ENCODE measurements at regions not wholly inside any gene's neighbourhood (a gene's known extent, or its start where the extent isn't known, plus 50 kb on each side); places are given as distances from the start of the nearest gene placed in this dataset.
A peak's percentile ranks its signal among the peaks of the same experiment; 100 is the strongest.

GRCh38 chr21:28444557-28444956, 548.1 kb downstream of the LTN1 start:
- Histone ChIP-seq H3K36me3 (ENCODE audit: control insufficient read depth in 1 of 2, insufficient read depth in 2 of 2, low read length in 1 of 2) (no peaks in the 10 kb centered on the region), H3K9me3 (ENCODE audit: control insufficient read depth, low read length) (no peaks in the 10 kb centered on the region), H3K4me1 (ENCODE audit: control insufficient read depth in 1 of 2, insufficient read depth in 2 of 2, low read length in 2 of 2) (no peaks in the 10 kb centered on the region), H3K27me3 (ENCODE audit: control insufficient read depth in 1 of 2, insufficient read depth in 2 of 2, low read length in 1 of 2) (no peaks in the 10 kb centered on the region), H3K27ac (ENCODE audit: low read depth in 1 of 2, low read length in 2 of 2) (no peak overlapping the region), H3K4me3 (ENCODE audit: low read length in 2 of 2) (no peak overlapping the region)
- intact Hi-C loops (cut with DNase I): no loop called here
- ATAC-seq (ENCODE audit: low FRiP score) (peak; percentile 63), DNase-seq (no peak)

DNA sequence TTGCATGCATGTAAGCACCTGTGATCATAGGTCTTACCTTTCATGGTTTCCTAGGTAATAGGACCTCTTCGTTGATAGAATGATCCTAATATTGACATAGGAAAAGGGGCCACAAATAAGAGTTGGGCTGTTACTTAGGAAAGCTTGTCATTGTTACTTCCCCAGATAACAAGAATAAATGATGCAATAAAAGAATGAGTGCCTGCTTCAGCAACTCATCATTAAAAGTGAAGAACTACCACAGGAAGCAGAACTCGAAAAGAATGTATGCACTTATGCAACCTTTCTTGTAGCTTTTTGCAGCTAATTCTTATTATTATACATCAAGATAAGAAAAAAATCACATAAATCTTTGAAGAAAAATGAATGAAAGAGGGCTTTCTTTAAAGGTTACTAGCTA, 548.6 kb downstream of the LTN1 start:
- no peaks in the 10 kb centered on the region for H3K9me3 ChIP-seq (ENCODE audit: control insufficient read depth, low read length)
- no peak overlapping the region for H3K27ac ChIP-seq (ENCODE audit: low read depth in 1 of 2, low read length in 2 of 2)
- H3K4me1 ChIP-seq (ENCODE audit: control insufficient read depth in 1 of 2, insufficient read depth in 2 of 2, low read length in 2 of 2): no peaks in the 10 kb centered on the region
- H3K27me3 ChIP-seq (ENCODE audit: control insufficient read depth in 1 of 2, insufficient read depth in 2 of 2, low read length in 1 of 2): no peaks in the 10 kb centered on the region
- H3K4me3 ChIP-seq (ENCODE audit: low read length in 2 of 2): no peak overlapping the region
- 58 to 64% methylated on average over 2 of the region's 2 CpGs for WGBS, 2 donors
- no peak for ATAC-seq (ENCODE audit: low FRiP score)
- intact Hi-C loops (cut with DNase I): no loop called here
- no peaks in the 10 kb centered on the region for H3K36me3 ChIP-seq (ENCODE audit: control insufficient read depth in 1 of 2, insufficient read depth in 2 of 2, low read length in 1 of 2)
- no peak for DNase-seq

GRCh38 chr21:28442624-28443023, 550.1 kb downstream of the LTN1 start:
- DNase-seq: no peak
- H3K36me3 ChIP-seq (ENCODE audit: control insufficient read depth in 1 of 2, insufficient read depth in 2 of 2, low read length in 1 of 2): no peaks in the 10 kb centered on the region
- no peaks in the 10 kb centered on the region for H3K9me3 ChIP-seq (ENCODE audit: control insufficient read depth, low read length)
- no peak overlapping the region for H3K4me3 ChIP-seq (ENCODE audit: low read length in 2 of 2)
- no peak for ATAC-seq (ENCODE audit: low FRiP score)
- H3K27me3 ChIP-seq (ENCODE audit: control insufficient read depth in 1 of 2, insufficient read depth in 2 of 2, low read length in 1 of 2): no peaks in the 10 kb centered on the region
- no peak overlapping the region for H3K27ac ChIP-seq (ENCODE audit: low read depth in 1 of 2, low read length in 2 of 2)
- intact Hi-C loops (cut with DNase I): no loop called here
- H3K4me1 ChIP-seq (ENCODE audit: control insufficient read depth in 1 of 2, insufficient read depth in 2 of 2, low read length in 2 of 2): no peaks in the 10 kb centered on the region

DNA sequence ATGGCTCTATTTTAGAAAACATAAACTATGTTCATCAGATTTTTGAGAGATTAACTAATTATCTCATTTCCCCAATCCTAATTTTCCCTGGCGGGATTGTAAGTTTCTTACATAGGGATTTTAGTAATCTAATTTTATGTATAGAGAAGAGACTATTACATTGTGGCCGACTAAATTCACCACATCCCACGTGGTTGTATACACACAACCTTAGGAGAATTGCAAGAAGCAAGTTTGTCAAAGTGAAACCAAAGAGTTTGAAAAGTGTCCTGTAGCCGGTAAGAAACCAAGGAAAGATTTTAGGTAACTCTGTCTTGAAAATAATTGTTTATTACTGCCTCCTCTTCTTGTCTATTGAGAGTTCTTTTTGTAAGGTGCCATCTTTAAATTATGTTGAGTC, 550.6 kb downstream of the LTN1 start:
- H3K4me3 ChIP-seq (ENCODE audit: low read length in 2 of 2): no peak overlapping the region
- 90 to 92% methylated on average over 4 of the region's 4 CpGs for WGBS, 2 donors
- DNase-seq (no peak), ATAC-seq (ENCODE audit: low FRiP score) (no peak)
- H3K4me1 ChIP-seq (ENCODE audit: control insufficient read depth in 1 of 2, insufficient read depth in 2 of 2, low read length in 2 of 2): no peaks in the 10 kb centered on the region
- intact Hi-C loops (cut with DNase I): no loop called here
- H3K9me3 ChIP-seq (ENCODE audit: control insufficient read depth, low read length): no peaks in the 10 kb centered on the region
- H3K27ac ChIP-seq (ENCODE audit: low read depth in 1 of 2, low read length in 2 of 2): no peak overlapping the region
- H3K27me3 ChIP-seq (ENCODE audit: control insufficient read depth in 1 of 2, insufficient read depth in 2 of 2, low read length in 1 of 2): no peaks in the 10 kb centered on the region
- no peaks in the 10 kb centered on the region for H3K36me3 ChIP-seq (ENCODE audit: control insufficient read depth in 1 of 2, insufficient read depth in 2 of 2, low read length in 1 of 2)

- Histone ChIP-seq H3K36me3 (ENCODE audit: control insufficient read depth in 1 of 2, insufficient read depth in 2 of 2, low read length in 1 of 2) (no peaks in the 10 kb centered on the region), H3K4me3 (ENCODE audit: low read length in 2 of 2) (no peak overlapping the region), H3K9me3 (ENCODE audit: control insufficient read depth, low read length) (peaks cover 1% of the 10 kb centered on the region), H3K27ac (ENCODE audit: low read depth in 1 of 2, low read length in 2 of 2) (no peak overlapping the region), H3K27me3 (ENCODE audit: control insufficient read depth in 1 of 2, insufficient read depth in 2 of 2, low read length in 1 of 2) (no peaks in the 10 kb centered on the region), H3K4me1 (ENCODE audit: control insufficient read depth in 1 of 2, insufficient read depth in 2 of 2, low read length in 2 of 2) (no peaks in the 10 kb centered on the region)
- DNase-seq (no peak), ATAC-seq (ENCODE audit: low FRiP score) (peak; percentile 57)
- intact Hi-C loops (cut with DNase I): no loop called here
- 89 to 94% methylated on average over 3 of the region's 3 CpGs for WGBS, 2 donors
Measured at GRCh38 chr21:28439788-28440187, 552.9 kb downstream of the LTN1 start.

DNA sequence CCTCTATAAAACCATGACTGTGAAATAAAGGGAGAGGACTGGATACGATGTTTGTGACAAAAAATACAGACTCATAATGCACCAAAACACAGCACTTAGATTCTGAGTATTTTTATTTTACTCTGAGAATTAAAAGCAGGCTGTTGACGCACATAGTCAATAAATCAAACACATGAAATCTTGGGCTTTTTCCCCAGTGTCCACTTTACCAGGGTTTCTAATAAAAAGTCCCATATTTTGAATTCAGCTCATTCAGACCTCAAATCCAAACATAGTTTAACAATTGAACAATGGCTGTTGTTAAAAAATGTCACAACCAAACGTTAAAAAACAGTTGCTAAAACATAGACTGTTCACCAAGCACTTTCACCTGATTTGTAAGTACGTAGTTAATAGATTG, 553.4 kb downstream of the LTN1 start:
- DNase-seq (no peak), ATAC-seq (ENCODE audit: low FRiP score) (peak; percentile 52)
- Histone ChIP-seq H3K4me3 (ENCODE audit: low read length in 2 of 2) (no peak overlapping the region), H3K4me1 (ENCODE audit: control insufficient read depth in 1 of 2, insufficient read depth in 2 of 2, low read length in 2 of 2) (no peaks in the 10 kb centered on the region), H3K9me3 (ENCODE audit: control insufficient read depth, low read length) (peaks cover 1% of the 10 kb centered on the region), H3K36me3 (ENCODE audit: control insufficient read depth in 1 of 2, insufficient read depth in 2 of 2, low read length in 1 of 2) (no peaks in the 10 kb centered on the region), H3K27ac (ENCODE audit: low read depth in 1 of 2, low read length in 2 of 2) (no peak overlapping the region), H3K27me3 (ENCODE audit: control insufficient read depth in 1 of 2, insufficient read depth in 2 of 2, low read length in 1 of 2) (no peaks in the 10 kb centered on the region)
- intact Hi-C loops (cut with DNase I): no loop called here
- 65 to 70% methylated on average over 4 of the region's 4 CpGs for WGBS, 2 donors

GRCh38 chr21:28437061-28437460, 555.6 kb downstream of the LTN1 start:
- no peak for DNase-seq
- Histone ChIP-seq H3K27ac (ENCODE audit: low read depth in 1 of 2, low read length in 2 of 2) (no peak overlapping the region), H3K27me3 (ENCODE audit: control insufficient read depth in 1 of 2, insufficient read depth in 2 of 2, low read length in 1 of 2) (no peaks in the 10 kb centered on the region), H3K4me3 (ENCODE audit: low read length in 2 of 2) (no peak overlapping the region), H3K4me1 (ENCODE audit: control insufficient read depth in 1 of 2, insufficient read depth in 2 of 2, low read length in 2 of 2) (no peaks in the 10 kb centered on the region), H3K9me3 (ENCODE audit: control insufficient read depth, low read length) (peaks cover 1% of the 10 kb centered on the region), H3K36me3 (ENCODE audit: control insufficient read depth in 1 of 2, insufficient read depth in 2 of 2, low read length in 1 of 2) (no peaks in the 10 kb centered on the region)
- intact Hi-C loops (cut with DNase I): no loop called here
- ATAC-seq (ENCODE audit: low FRiP score): no peak
- WGBS, 2 donors: 83 to 85% methylated on average over 2 of the region's 2 CpGs

GRCh38 chr21:28436286-28436932, 556.3 kb downstream of the LTN1 start:
- Histone ChIP-seq H3K27me3 (ENCODE audit: control insufficient read depth in 1 of 2, insufficient read depth in 2 of 2, low read length in 1 of 2) (no peaks in the 10 kb centered on the region), H3K36me3 (ENCODE audit: control insufficient read depth in 1 of 2, insufficient read depth in 2 of 2, low read length in 1 of 2) (no peaks in the 10 kb centered on the region), H3K4me1 (ENCODE audit: control insufficient read depth in 1 of 2, insufficient read depth in 2 of 2, low read length in 2 of 2) (no peaks in the 10 kb centered on the region), H3K27ac (ENCODE audit: low read depth in 1 of 2, low read length in 2 of 2) (no peak overlapping the region), H3K4me3 (ENCODE audit: low read length in 2 of 2) (no peak overlapping the region), H3K9me3 (ENCODE audit: control insufficient read depth, low read length) (peaks cover 1% of the 10 kb centered on the region)
- ATAC-seq (ENCODE audit: low FRiP score): no peak
- DNase-seq: no peak
- 96 to 97% methylated on average over 2 of the region's 2 CpGs for WGBS, 2 donors
- intact Hi-C loops (cut with DNase I): no loop called here

- Histone ChIP-seq H3K36me3 (ENCODE audit: control insufficient read depth in 1 of 2, insufficient read depth in 2 of 2, low read length in 1 of 2) (no peaks in the 10 kb centered on the region), H3K27me3 (ENCODE audit: control insufficient read depth in 1 of 2, insufficient read depth in 2 of 2, low read length in 1 of 2) (no peaks in the 10 kb centered on the region), H3K9me3 (ENCODE audit: control insufficient read depth, low read length) (peaks cover 1% of the 10 kb centered on the region), H3K27ac (ENCODE audit: low read depth in 1 of 2, low read length in 2 of 2) (no peak overlapping the region), H3K4me1 (ENCODE audit: control insufficient read depth in 1 of 2, insufficient read depth in 2 of 2, low read length in 2 of 2) (no peaks in the 10 kb centered on the region), H3K4me3 (ENCODE audit: low read length in 2 of 2) (no peak overlapping the region)
- WGBS, 2 donors: 84 to 85% methylated on average over 5 of the region's 5 CpGs
- intact Hi-C loops (cut with DNase I): no loop called here
- ATAC-seq (ENCODE audit: low FRiP score) (no peak), DNase-seq (no peak)
Measured at GRCh38 chr21:28431527-28432200, 561.0 kb downstream of the LTN1 start.
